PC-9 (cell line): ENCODE measurements at regions not wholly inside any gene's neighbourhood (a gene's known extent, or its start where the extent isn't known, plus 50 kb on each side); places are given as distances from the start of the nearest gene placed in this dataset.

ENCODE experiments used
- BruUV-seq: library from RNA; stranded (reverse); fragments of 400-500 nt; replicated peaks from 2 replicates; lab custom pipeline; 2021; lab: Mats Ljungman, UMichigan
- CTCF ChIA-PET: fragments of 300-600 bp; sonication (Branson Sonifier 250); formaldehyde crosslinking; loops from one replicate; lab custom pipeline; 2022; ENCODE audit warnings: antibody characterized with exemption; lab: Charles Lee
- POLR2A ChIA-PET: fragments of 300-600 bp; sonication (Branson Sonifier 250); formaldehyde crosslinking; loops from one replicate; lab custom pipeline; 2022; ENCODE audit warnings: antibody characterized with exemption; ENCODE audit not compliant: unreplicated experiment; lab: Charles Lee
- DNase-seq, 2 experiments: peaks; one replicate each; pipeline versions ENCODE4 v3.0.0 to v3.0.0-alpha.2; 2015 to 2022; ENCODE audit warnings: mixed read lengths in 1 of 2
- H2AFZ ChIP-seq: fragments of 200-600 bp; sonication (generic); 2 replicates; pipeline ENCODE4 v1.8.1; 2017; ENCODE audit warnings: antibody characterized with exemption
- H3F3A ChIP-seq: fragments of 200-600 bp; sonication (generic); 2 replicates; pipeline ENCODE4 v1.8.1; 2017; ENCODE audit warnings: antibody characterized with exemption, mild to moderate bottlenecking, low read depth; ENCODE audit not compliant: insufficient read depth
- H3K27ac ChIP-seq: fragments of 200-600 bp; sonication (generic); 2 replicates; pipeline ENCODE4 v1.6.1; 2016; ENCODE audit warnings: mixed run types
- H3K27me3 ChIP-seq: fragments of 200-600 bp; sonication (generic); 2 replicates; pipeline ENCODE4 v1.6.1; 2016; ENCODE audit warnings: low read depth, mixed run types; ENCODE audit not compliant: insufficient read depth
- H3K36me3 ChIP-seq: fragments of 200-600 bp; sonication (generic); 2 replicates; pipeline ENCODE4 v1.6.1; 2016; ENCODE audit warnings: low read depth, mixed run types
- H3K4me1 ChIP-seq: fragments of 200-600 bp; sonication (generic); replicated peaks from 2 replicates; pipeline ENCODE4 v1.6.1; 2016; ENCODE audit warnings: mixed run types; ENCODE audit not compliant: insufficient read depth
- H3K4me2 ChIP-seq: fragments of 200-600 bp; sonication (generic); 2 replicates; pipeline ENCODE4 v1.6.1; 2017; ENCODE audit warnings: mixed run types
- H3K4me3 ChIP-seq: fragments of 200-600 bp; sonication (generic); 2 replicates; pipeline ENCODE4 v1.6.1; 2016; ENCODE audit warnings: mixed run types
- H3K79me2 ChIP-seq: fragments of 200-600 bp; sonication (generic); 2 replicates; pipeline ENCODE4 v1.6.1; 2017; ENCODE audit warnings: low read depth, mixed run types
- H3K9me2 ChIP-seq: fragments of 200-600 bp; sonication (generic); 2 replicates; pipeline ENCODE4 v1.8.1; 2017; ENCODE audit warnings: mild to moderate bottlenecking; ENCODE audit not compliant: insufficient read depth
- H3K9me3 ChIP-seq: fragments of 200-600 bp; sonication (generic); 2 replicates; pipeline ENCODE4 v1.8.1; 2016; ENCODE audit warnings: low read depth; ENCODE audit not compliant: insufficient read depth
- H4K20me1 ChIP-seq: fragments of 200-600 bp; sonication (generic); 2 replicates; pipeline ENCODE4 v1.8.1; 2017; ENCODE audit not compliant: insufficient read depth
- EZH2 ChIP-seq: fragments of 200-600 bp; sonication (generic); IDR thresholded peaks from 2 replicates; pipeline ENCODE4 v1.8.0; 2017; ENCODE audit warnings: antibody characterized with exemption, low read depth
- intact Hi-C: fragments of 100-400 bp; cut with micrococcal nuclease; formaldehyde crosslinking; loops from one replicate; pipeline ENCODE4 v1.10.0; 2022; ENCODE audit not compliant: unreplicated experiment
- TF ChIP-seq, protein P1 (sequence below): fragments of 200-600 bp; sonication (generic); conservative IDR thresholded peaks from 2 replicates; pipeline ENCODE4 v1.6.1; 2017; ENCODE audit warnings: mixed run types, antibody characterized with exemption, mild to moderate bottlenecking, moderate library complexity

- Histone ChIP-seq H4K20me1 (no peaks in the 10 kb centered on the region), H3K9me2 (no peaks in the 10 kb centered on the region), H3K27ac (no peak overlapping the region), H3K4me2 (no peak overlapping the region), H3K36me3 (no peaks in the 10 kb centered on the region), H3K4me1 (0 out of 2 replicates have a peak, but pooled peaks cover 10% of the 10 kb centered on the region), H3F3A (peaks cover 6% of the 10 kb centered on the region; the same call in 1 of the 2 replicates), H2AFZ (no peak overlapping the region), H3K9me3 (no peaks in the 10 kb centered on the region), H3K27me3 (peaks cover 12% of the 10 kb centered on the region; the same call in 1 of the 2 replicates), H3K4me3 (no peak overlapping the region), H3K79me2 (no peaks in the 10 kb centered on the region)
- no TSS peak for BruUV-seq
- CTCF ChIA-PET = no interaction called here
- no peak for TF ChIP-seq EZH2
- TF ChIP-seq, protein P1, sequence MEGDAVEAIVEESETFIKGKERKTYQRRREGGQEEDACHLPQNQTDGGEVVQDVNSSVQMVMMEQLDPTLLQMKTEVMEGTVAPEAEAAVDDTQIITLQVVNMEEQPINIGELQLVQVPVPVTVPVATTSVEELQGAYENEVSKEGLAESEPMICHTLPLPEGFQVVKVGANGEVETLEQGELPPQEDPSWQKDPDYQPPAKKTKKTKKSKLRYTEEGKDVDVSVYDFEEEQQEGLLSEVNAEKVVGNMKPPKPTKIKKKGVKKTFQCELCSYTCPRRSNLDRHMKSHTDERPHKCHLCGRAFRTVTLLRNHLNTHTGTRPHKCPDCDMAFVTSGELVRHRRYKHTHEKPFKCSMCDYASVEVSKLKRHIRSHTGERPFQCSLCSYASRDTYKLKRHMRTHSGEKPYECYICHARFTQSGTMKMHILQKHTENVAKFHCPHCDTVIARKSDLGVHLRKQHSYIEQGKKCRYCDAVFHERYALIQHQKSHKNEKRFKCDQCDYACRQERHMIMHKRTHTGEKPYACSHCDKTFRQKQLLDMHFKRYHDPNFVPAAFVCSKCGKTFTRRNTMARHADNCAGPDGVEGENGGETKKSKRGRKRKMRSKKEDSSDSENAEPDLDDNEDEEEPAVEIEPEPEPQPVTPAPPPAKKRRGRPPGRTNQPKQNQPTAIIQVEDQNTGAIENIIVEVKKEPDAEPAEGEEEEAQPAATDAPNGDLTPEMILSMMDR = no peak
- intact Hi-C loops = no loop called here
- POLR2A ChIA-PET = no interaction called here
- DNase-seq = no peak
Measured at GRCh38 chr5:174412374-174412773, 312.0 kb upstream of the MSX2 start.

DNA sequence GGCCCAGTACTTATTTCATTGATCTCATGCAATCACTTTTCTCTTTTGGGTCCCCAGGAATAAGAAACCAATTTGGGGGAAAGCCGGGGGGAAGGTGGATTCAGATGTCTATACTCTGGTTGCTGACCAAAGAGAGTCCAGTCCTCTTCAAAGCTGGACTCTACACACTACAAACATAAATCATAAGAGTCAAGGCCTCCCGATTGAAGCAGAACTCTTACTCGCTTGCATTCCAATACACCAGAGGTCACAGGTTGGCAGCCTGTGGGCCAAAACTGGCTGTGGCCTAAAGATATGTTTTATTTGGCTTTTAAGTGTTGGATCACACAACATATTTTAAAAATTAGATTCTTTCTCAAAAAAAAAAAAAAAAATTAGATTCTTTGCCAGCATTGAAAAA lies 311.4 kb upstream of the MSX2 start:
- Histone ChIP-seq H3K9me2 (no peaks in the 10 kb centered on the region), H2AFZ (no peak overlapping the region), H4K20me1 (no peaks in the 10 kb centered on the region), H3K27me3 (peaks cover 12% of the 10 kb centered on the region; the same call in 1 of the 2 replicates), H3K4me1 (0 out of 2 replicates have a peak, but pooled peaks cover 10% of the 10 kb centered on the region), H3K27ac (no peak overlapping the region), H3F3A (peaks cover 6% of the 10 kb centered on the region; the same call in 1 of the 2 replicates), H3K36me3 (no peaks in the 10 kb centered on the region), H3K79me2 (no peaks in the 10 kb centered on the region), H3K4me3 (no peak overlapping the region), H3K9me3 (no peaks in the 10 kb centered on the region), H3K4me2 (no peak overlapping the region)
- TF ChIP-seq, protein P1 = no peak
- no peak for TF ChIP-seq EZH2
- no peak for DNase-seq
- CTCF ChIA-PET = no interaction called here
- POLR2A ChIA-PET = no interaction called here
- BruUV-seq = no TSS peak
- intact Hi-C loops = no loop called here

- H3K4me1 ChIP-seq = 0 out of 2 replicates have a peak, but pooled peaks cover 10% of the 10 kb centered on the region
- intact Hi-C loops = no loop called here
- no peaks in the 10 kb centered on the region for H3K36me3 ChIP-seq
- H3K27me3 ChIP-seq = peaks cover 15% of the 10 kb centered on the region; the same call in 1 of the 2 replicates
- H3K4me2 ChIP-seq = no peak overlapping the region
- ChIA-PET CTCF (interaction anchor here (1.2 kb wide), 1 partner anchor 380 kb away, joined by 3 read pairs; no protein-coding TSS in a partner anchor), POLR2A (no interaction called here)
- H3F3A ChIP-seq = peaks cover 6% of the 10 kb centered on the region; the same call in 1 of the 2 replicates
- no peaks in the 10 kb centered on the region for H3K9me3 ChIP-seq
- no peak overlapping the region for H3K4me3 ChIP-seq
- no TSS peak for BruUV-seq
- TF ChIP-seq, protein P1 = no peak
- no peak for TF ChIP-seq EZH2
- no peak overlapping the region for H2AFZ ChIP-seq
- no peaks in the 10 kb centered on the region for H4K20me1 ChIP-seq
- no peak overlapping the region for H3K27ac ChIP-seq
- no peak for DNase-seq
- H3K9me2 ChIP-seq = no peaks in the 10 kb centered on the region
- H3K79me2 ChIP-seq = no peaks in the 10 kb centered on the region
Measured at GRCh38 chr5:174413567-174414314, 310.6 kb upstream of the MSX2 start.
